ENCODE measurements at regions not wholly inside any gene's neighbourhood (a gene's known extent, or its start where the extent isn't known, plus 50 kb on each side); places are given as distances from the start of the nearest gene placed in this dataset.

DNA sequence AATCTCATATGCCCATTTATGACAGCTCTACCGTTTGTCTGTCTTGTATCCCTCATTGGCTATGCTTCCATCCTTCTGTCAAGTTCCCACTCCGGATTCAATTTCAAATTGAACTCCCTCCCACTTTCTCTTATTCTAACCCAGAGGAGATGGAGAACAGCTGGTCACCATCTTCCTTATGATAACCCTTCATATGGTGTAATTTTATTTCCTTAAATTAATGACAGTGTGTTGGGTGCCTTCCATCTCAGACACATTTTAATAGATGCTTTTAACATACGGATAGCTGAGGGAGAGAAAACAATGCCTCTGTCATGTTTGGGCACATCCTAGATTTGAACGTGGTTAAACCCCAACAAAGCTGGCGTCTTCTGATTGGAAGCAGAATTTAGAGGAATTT lies 103.0 kb upstream of the PLXNA2 start:
- TF ChIP-seq, protein P1, sequence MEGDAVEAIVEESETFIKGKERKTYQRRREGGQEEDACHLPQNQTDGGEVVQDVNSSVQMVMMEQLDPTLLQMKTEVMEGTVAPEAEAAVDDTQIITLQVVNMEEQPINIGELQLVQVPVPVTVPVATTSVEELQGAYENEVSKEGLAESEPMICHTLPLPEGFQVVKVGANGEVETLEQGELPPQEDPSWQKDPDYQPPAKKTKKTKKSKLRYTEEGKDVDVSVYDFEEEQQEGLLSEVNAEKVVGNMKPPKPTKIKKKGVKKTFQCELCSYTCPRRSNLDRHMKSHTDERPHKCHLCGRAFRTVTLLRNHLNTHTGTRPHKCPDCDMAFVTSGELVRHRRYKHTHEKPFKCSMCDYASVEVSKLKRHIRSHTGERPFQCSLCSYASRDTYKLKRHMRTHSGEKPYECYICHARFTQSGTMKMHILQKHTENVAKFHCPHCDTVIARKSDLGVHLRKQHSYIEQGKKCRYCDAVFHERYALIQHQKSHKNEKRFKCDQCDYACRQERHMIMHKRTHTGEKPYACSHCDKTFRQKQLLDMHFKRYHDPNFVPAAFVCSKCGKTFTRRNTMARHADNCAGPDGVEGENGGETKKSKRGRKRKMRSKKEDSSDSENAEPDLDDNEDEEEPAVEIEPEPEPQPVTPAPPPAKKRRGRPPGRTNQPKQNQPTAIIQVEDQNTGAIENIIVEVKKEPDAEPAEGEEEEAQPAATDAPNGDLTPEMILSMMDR (conservative IDR thresholded peaks at IDR 0.05 in 1 of 2, IDR thresholded peaks at IDR 0.05 in 1 of 2; ENCODE audit: extremely low read depth in 1 of 2, insufficient read depth in 1 of 2, low read depth in 1 of 2, low read length in 2 of 2) = no peak
- TF ChIP-seq EZH2 (IDR thresholded peaks at IDR 0.05; ENCODE audit: borderline replicate concordance, low read length) = no peak
